ENCODE measurements at regions not wholly inside any gene's neighbourhood (a gene's known extent, or its start where the extent isn't known, plus 50 kb on each side); places are given as distances from the start of the nearest gene placed in this dataset.

DNA sequence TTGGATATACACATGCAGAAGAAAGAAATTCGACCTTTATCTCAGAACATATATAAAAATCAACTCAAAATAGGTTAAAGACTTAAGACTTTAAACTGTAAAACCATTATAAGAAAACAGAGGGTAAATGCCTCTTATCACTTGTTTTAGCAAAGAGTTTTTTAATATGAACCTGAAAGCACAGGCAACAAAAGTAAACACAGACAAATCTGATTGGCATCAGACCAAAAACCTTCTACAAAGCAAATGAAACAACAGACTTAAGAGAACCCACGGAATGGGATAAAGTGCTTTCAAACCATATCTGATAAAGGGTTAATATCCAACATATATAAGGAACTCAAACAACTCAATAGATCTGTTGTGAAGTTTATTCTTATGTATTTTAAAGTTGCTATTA is 309.9 kb upstream of the OPRM1 start:
- TF ChIP-seq HDAC2 (CRISPR knock-in tag; IDR thresholded peaks at IDR 0.05) = no peak
- TF ChIP-seq KDM5B (CRISPR knock-in tag; IDR thresholded peaks at IDR 0.05; ENCODE audit: borderline replicate concordance) = no peak
